HG03469 (cell line): ENCODE measurements at regions not wholly inside any gene's neighbourhood (a gene's known extent, or its start where the extent isn't known, plus 50 kb on each side); places are given as distances from the start of the nearest gene placed in this dataset.

Source experiments
- ATAC-seq: cut with Tn5 transposase; IDR thresholded peaks from one replicate; pipeline ENCODE4 v1.9.1; 2021; ENCODE audit warnings: mild to moderate bottlenecking, moderate library complexity, moderate number of reproducible peaks; ENCODE audit not compliant: unreplicated experiment

GRCh38 chr4:43776371-43776770, 672.2 kb downstream of the KCTD8 start:
- ATAC-seq: no peak

GRCh38 chr4:43778187-43778915, 670.3 kb downstream of the KCTD8 start:
- ATAC-seq: peak; percentile 53

- ATAC-seq: no peak
These were observed 667.5 kb downstream of the KCTD8 start for GRCh38 chr4:43781125-43781524.

- ATAC-seq: no peak
These were observed 666.2 kb downstream of the KCTD8 start for GRCh38 chr4:43782391-43782790.

GRCh38 chr4:43816116-43816515, 632.5 kb downstream of the KCTD8 start:
- ATAC-seq: no peak

- ATAC-seq: no peak
These were observed 626.0 kb downstream of the KCTD8 start for GRCh38 chr4:43822621-43823020.

- no peak for ATAC-seq
These were observed 612.7 kb downstream of the KCTD8 start for GRCh38 chr4:43835869-43836268.

- no peak for ATAC-seq
These were observed 611.4 kb downstream of the KCTD8 start for GRCh38 chr4:43837171-43837570.

- ATAC-seq: no peak
These were observed 611.0 kb downstream of the KCTD8 start for GRCh38 chr4:43837604-43838003.

GRCh38 chr4:43842594-43842993, 606.0 kb downstream of the KCTD8 start:
- no peak for ATAC-seq

- no peak for ATAC-seq
These were observed 605.1 kb downstream of the KCTD8 start for GRCh38 chr4:43843501-43843900.

- no peak for ATAC-seq
These were observed 602.5 kb downstream of the KCTD8 start for GRCh38 chr4:43846111-43846587.

GRCh38 chr4:43853565-43854264, 594.9 kb downstream of the KCTD8 start:
- ATAC-seq: no peak

- no peak for ATAC-seq
These were observed 593.3 kb downstream of the KCTD8 start for GRCh38 chr4:43855283-43855682.

- ATAC-seq: no peak
These were observed 583.9 kb downstream of the KCTD8 start for GRCh38 chr4:43864616-43865146.

- no peak for ATAC-seq
These were observed 580.7 kb downstream of the KCTD8 start for GRCh38 chr4:43867908-43868307.

GRCh38 chr4:43875655-43876054, 573.0 kb downstream of the KCTD8 start:
- ATAC-seq: no peak

- ATAC-seq: no peak
These were observed 566.1 kb downstream of the KCTD8 start for GRCh38 chr4:43882470-43882869.

GRCh38 chr4:43886196-43886595, 562.4 kb downstream of the KCTD8 start:
- ATAC-seq: no peak

GRCh38 chr4:43898836-43899235, 549.8 kb downstream of the KCTD8 start:
- ATAC-seq: no peak

GRCh38 chr4:43903456-43903855, 545.2 kb downstream of the KCTD8 start:
- ATAC-seq: no peak

- ATAC-seq: no peak
These were observed 530.2 kb downstream of the KCTD8 start for GRCh38 chr4:43918377-43918776.
